Mammary epithelial cell (primary cell): ENCODE measurements at regions not wholly inside any gene's neighbourhood (a gene's known extent, or its start where the extent isn't known, plus 50 kb on each side); places are given as distances from the start of the nearest gene placed in this dataset.

Experiments
- CTCF ChIP-seq, 2 donors: IDR thresholded peaks in 1 of 2; conservative IDR thresholded peaks in 1 of 2; 2 replicates each; pipeline ENCODE4 v1.5.1; 2011 to 2012; ENCODE audit warnings: inconsistent platforms in 2 of 2, low read length in 2 of 2, mild to moderate bottlenecking in 2 of 2, control low read depth in 1 of 2, low read depth in 1 of 2; ENCODE audit not compliant: insufficient read depth in 1 of 2; ENCODE audit errors: extremely low read depth in 1 of 2
- EZH2 ChIP-seq: IDR thresholded peaks from 2 replicates; pipeline ENCODE4 v1.6.1; 2012; ENCODE audit warnings: low read length, inconsistent platforms, borderline replicate concordance

GRCh38 chr10:4281190-4281825 lies 496.3 kb upstream of the KLF6 start:
- TF ChIP-seq CTCF (conservative IDR thresholded peaks at IDR 0.05 in 1 of 2, IDR thresholded peaks at IDR 0.05 in 1 of 2; ENCODE audit: extremely low read depth in 1 of 2, insufficient read depth in 1 of 2, low read depth in 1 of 2, low read length in 2 of 2) (no peak), EZH2 (no peak)
